B cell (primary cell): ENCODE measurements at regions not wholly inside any gene's neighbourhood (a gene's known extent, or its start where the extent isn't known, plus 50 kb on each side); places are given as distances from the start of the nearest gene placed in this dataset.

Source experiments
- ATAC-seq: fragments of 200-7000 bp; cut with Tn5 transposase; one replicate; pipeline ENCODE4 v1.10.0; 2021; ENCODE audit warnings: low read depth, mild to moderate bottlenecking, moderate number of reproducible peaks, moderate library complexity
- CTCF ChIA-PET: fragments of 350-600 bp; sonication (Branson Sonifier 250); formaldehyde crosslinking; loops from one replicate; lab custom pipeline; 2021; ENCODE audit warnings: antibody characterized with exemption, inconsistent platforms; lab: Charles Lee
- POLR2A ChIA-PET: fragments of 350-600 bp; sonication (Branson Sonifier 250); formaldehyde crosslinking; loops from one replicate; lab custom pipeline; 2021; ENCODE audit warnings: antibody characterized with exemption; lab: Charles Lee
- DNase-seq: peaks from one replicate; pipeline ENCODE4 v3.0.0; 2013
- H2AFZ ChIP-seq: 2 replicates; pipeline ENCODE4 v1.6.1; 2012; ENCODE audit warnings: mild to moderate bottlenecking, low read depth, low read length; ENCODE audit not compliant: insufficient read depth, poor library complexity, severe bottlenecking
- H3K27ac ChIP-seq, 2 donors: 1 replicate in 1 of 2; 2 replicates in 1 of 2; pipeline ENCODE4 v1.5.1; 2012 to 2013; ENCODE audit warnings: low read length in 2 of 2, mild to moderate bottlenecking in 2 of 2, moderate library complexity in 1 of 2
- H3K27me3 ChIP-seq, 4 experiments: fragments of 200-600 bp in 1 of 4; sonication (generic) in 1 of 4; replicated peaks in 1 of 4; 1 replicate in 2 of 4; 2 replicates in 2 of 4; pipeline versions ENCODE4 v1.6.1 to v1.7.0; 2013 to 2016; ENCODE audit warnings: low read length in 3 of 4, mild to moderate bottlenecking in 2 of 4, mixed read lengths in 1 of 4, moderate library complexity in 1 of 4; ENCODE audit not compliant: insufficient read depth in 4 of 4, control insufficient read depth in 3 of 4; ENCODE audit errors: control extremely low read depth in 1 of 4
- H3K36me3 ChIP-seq, 2 experiments: replicated peaks in 1 of 2; 1 replicate in 1 of 2; 2 replicates in 1 of 2; pipeline versions ENCODE4 v1.6.1 to v1.7.1; 2013; ENCODE audit warnings: low read length in 1 of 2; ENCODE audit not compliant: insufficient read depth in 2 of 2, control insufficient read depth in 1 of 2; ENCODE audit errors: control extremely low read depth in 1 of 2, extremely low read depth in 1 of 2
- H3K4me1 ChIP-seq, 2 donors: fragments of 200-600 bp in 1 of 2; sonication (generic) in 1 of 2; 1 replicate in 1 of 2; 2 replicates in 1 of 2; pipeline versions ENCODE4 v1.5.1 to v1.6.1; 2013 to 2017; ENCODE audit warnings: low read length in 2 of 2; ENCODE audit not compliant: control insufficient read depth in 2 of 2, insufficient read depth in 2 of 2
- H3K4me2 ChIP-seq: replicated peaks from 2 replicates; pipeline ENCODE3; 2012; ENCODE audit warnings: mild to moderate bottlenecking, low read depth, low read length; ENCODE audit not compliant: poor library complexity, severe bottlenecking
- H3K4me3 ChIP-seq, 5 experiments: fragments of 200-600 bp in 1 of 5; sonication (generic) in 1 of 5; 1 replicate in 3 of 5; 2 replicates in 2 of 5; pipeline versions ENCODE4 v1.5.1 to v1.7.0; 2011 to 2016; ENCODE audit warnings: low read length in 4 of 5, mild to moderate bottlenecking in 4 of 5, low read depth in 2 of 5, control low read depth in 1 of 5, moderate library complexity in 1 of 5; ENCODE audit not compliant: insufficient read depth in 1 of 5; ENCODE audit errors: control extremely low read depth in 1 of 5, extremely low read depth in 1 of 5
- H3K79me2 ChIP-seq: fragments of 200-600 bp; sonication (generic); one replicate; pipeline ENCODE4 v1.6.0; 2016; ENCODE audit warnings: low read length; ENCODE audit not compliant: control insufficient read depth, insufficient read depth
- H3K9ac ChIP-seq: fragments of 200-600 bp; sonication (generic); 2 replicates; pipeline ENCODE4 v1.6.1; 2017; ENCODE audit warnings: mild to moderate bottlenecking, low read length, moderate library complexity
- H3K9me3 ChIP-seq, 3 donors: one replicate each; pipeline versions ENCODE4 v1.6.1 to v1.7.1; 2013; ENCODE audit warnings: low read length in 2 of 3; ENCODE audit not compliant: control insufficient read depth in 2 of 3, insufficient read depth in 1 of 3; ENCODE audit errors: control extremely low read depth in 1 of 3
- H4K20me1 ChIP-seq: 2 replicates; pipeline ENCODE4 v1.6.0; 2012; ENCODE audit warnings: mild to moderate bottlenecking, low read length; ENCODE audit not compliant: insufficient read depth, control insufficient read depth, poor library complexity, severe bottlenecking
- H3K27ac Mint-ChIP-seq: one replicate; pipeline ENCODE4 v1.8.0; 2021; ENCODE audit warnings: mixed read lengths
- H3K27me3 Mint-ChIP-seq: one replicate; pipeline ENCODE4 v1.8.0; 2021; ENCODE audit warnings: mixed read lengths
- H3K4me1 Mint-ChIP-seq: one replicate; pipeline ENCODE4 v1.8.0; 2021; ENCODE audit warnings: mixed read lengths
- H3K4me3 Mint-ChIP-seq: one replicate; pipeline ENCODE4 v1.8.0; 2021; ENCODE audit warnings: mixed read lengths
- H3K9me3 Mint-ChIP-seq: one replicate; pipeline ENCODE4 v1.8.0; 2022; ENCODE audit warnings: mixed read lengths; ENCODE audit not compliant: insufficient read depth
- CTCF ChIP-seq: fragments of 200-600 bp; IDR thresholded peaks from one replicate; pipeline ENCODE4 v1.8.0; 2022; ENCODE audit warnings: antibody characterized with exemption, mild to moderate bottlenecking
- EZH2 ChIP-seq: IDR thresholded peaks from 2 replicates; pipeline ENCODE4 v1.6.1; 2012; ENCODE audit warnings: borderline replicate concordance, low read depth, mild to moderate bottlenecking, moderate library complexity, low read length; ENCODE audit not compliant: insufficient read depth, poor library complexity, severe bottlenecking
- WGBS: methylation state at CpG from one replicate; pipeline ENCODE4 v1.1.5; 2013; ENCODE audit warnings: missing lambda C conversion rate; ENCODE audit not compliant: insufficient coverage; 5-methylcytosine and 5-hydroxymethylcytosine counted together
- intact Hi-C: fragments of 100-400 bp; cut with micrococcal nuclease; formaldehyde crosslinking; loops from one replicate; pipeline ENCODE4 v1.10.0; 2022

DNA sequence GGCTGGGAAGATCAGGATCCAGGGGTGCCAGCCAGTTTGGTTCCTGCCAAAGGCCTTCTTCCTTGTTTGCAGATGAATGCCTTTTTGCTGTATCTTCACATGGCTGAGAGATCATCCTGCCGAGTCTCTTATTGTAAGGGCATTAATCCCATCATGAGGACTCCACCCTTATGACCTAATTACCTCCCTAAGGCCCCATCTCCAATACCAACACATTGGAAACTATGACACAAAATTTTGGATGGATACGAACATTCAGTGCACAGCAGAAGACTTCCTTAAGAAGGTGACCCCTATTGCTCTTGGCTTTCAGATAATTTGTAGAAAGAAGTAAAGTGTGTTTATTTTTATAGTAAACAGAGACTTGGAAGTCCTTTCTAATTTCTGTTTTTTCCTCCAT, 1164.7 kb upstream of the CDH8 start:
- TF ChIP-seq CTCF (no peak), EZH2 (no peak)
- 100% methylated on average over 1 of the region's 2 CpGs for WGBS
- no peaks in the 10 kb centered on the region for H4K20me1 ChIP-seq
- CTCF ChIA-PET: no interaction called here
- no peaks in the 10 kb centered on the region for H3K4me1 ChIP-seq
- H2AFZ ChIP-seq: no peak overlapping the region
- H3K9ac ChIP-seq: no peak overlapping the region
- peaks cover 0 to 3% (median 1%) of the 10 kb centered on the region in 3 donors for H3K9me3 ChIP-seq
- no peak for ATAC-seq
- no peaks in the 10 kb centered on the region for H3K4me1 Mint-ChIP-seq
- no peak overlapping the region for H3K27ac ChIP-seq
- H3K36me3 ChIP-seq: no peaks in the 10 kb centered on the region
- H3K27me3 Mint-ChIP-seq: no peaks in the 10 kb centered on the region
- no peak for DNase-seq
- H3K79me2 ChIP-seq: no peaks in the 10 kb centered on the region
- intact Hi-C loops: no loop called here
- no peak overlapping the region for H3K4me3 Mint-ChIP-seq
- H3K27ac Mint-ChIP-seq: no peak overlapping the region
- no peaks in the 10 kb centered on the region for H3K27me3 ChIP-seq
- POLR2A ChIA-PET: no interaction called here
- H3K4me3 ChIP-seq: no peak overlapping the region
- H3K9me3 Mint-ChIP-seq: no peaks in the 10 kb centered on the region
- no peak overlapping the region for H3K4me2 ChIP-seq

DNA sequence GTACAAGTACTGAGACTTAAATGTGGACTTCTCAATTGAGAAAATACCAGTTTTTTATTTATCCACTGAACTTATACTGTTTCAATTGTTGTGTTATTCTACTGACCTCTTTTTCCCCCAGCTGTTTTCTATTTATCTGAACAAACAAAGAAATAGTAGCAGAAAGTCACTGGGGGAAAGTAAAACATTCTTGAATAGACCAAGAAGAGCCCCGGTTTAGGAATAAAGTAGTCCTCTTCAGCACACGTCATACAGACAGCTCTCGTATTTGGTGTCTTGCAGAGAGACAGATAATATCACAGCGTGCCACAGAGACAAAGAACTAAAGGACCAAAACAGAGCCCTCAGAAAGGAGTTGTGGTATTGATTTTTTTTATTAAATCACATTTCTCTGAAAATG, 1159.1 kb upstream of the CDH8 start:
- Histone ChIP-seq H4K20me1 (no peaks in the 10 kb centered on the region), H3K9me3 (peaks cover 0 to 3% (median 1%) of the 10 kb centered on the region in 3 donors), H3K4me3 (no peak overlapping the region), H3K27me3 (no peaks in the 10 kb centered on the region), H3K79me2 (no peaks in the 10 kb centered on the region), H3K9ac (no peak overlapping the region), H3K27ac (no peak overlapping the region), H3K4me1 (no peaks in the 10 kb centered on the region), H3K4me2 (no peak overlapping the region), H3K36me3 (no peaks in the 10 kb centered on the region), H2AFZ (no peak overlapping the region)
- ATAC-seq (no peak), DNase-seq (no peak)
- TF ChIP-seq EZH2 (no peak), CTCF (no peak)
- Mint-ChIP-seq H3K4me1 (no peaks in the 10 kb centered on the region), H3K27ac (no peak overlapping the region), H3K4me3 (no peak overlapping the region), H3K9me3 (no peaks in the 10 kb centered on the region), H3K27me3 (no peaks in the 10 kb centered on the region)
- POLR2A ChIA-PET: no interaction called here
- CTCF ChIA-PET: no interaction called here
- intact Hi-C loops: no loop called here
- 78% methylated on average over 3 of the region's 4 CpGs for WGBS
